H9 (cell line): ENCODE measurements at regions not wholly inside any gene's neighbourhood (a gene's known extent, or its start where the extent isn't known, plus 50 kb on each side); places are given as distances from the start of the nearest gene placed in this dataset.

Experiments used
- DNase-seq: peaks from one replicate; pipeline ENCODE4 v3.0.0-alpha.2; 2017
- H2AFZ ChIP-seq: one replicate; pipeline ENCODE4 v1.6.1; 2013; ENCODE audit warnings: mild to moderate bottlenecking, low read length, control low read depth, moderate library complexity
- H2AK5ac ChIP-seq: 2 replicates; pipeline ENCODE4 v1.6.1; 2013; ENCODE audit warnings: low read length, control low read depth, mixed read lengths; ENCODE audit not compliant: insufficient read length
- H2BK120ac ChIP-seq: one replicate; pipeline ENCODE4 v1.6.1; 2013; ENCODE audit warnings: low read depth, mild to moderate bottlenecking, low read length, control low read depth, inconsistent platforms; ENCODE audit not compliant: poor library complexity, severe bottlenecking
- H2BK12ac ChIP-seq: 2 replicates; pipeline ENCODE4 v1.6.1; 2013; ENCODE audit warnings: low read length, control low read depth, mixed read lengths, low read depth; ENCODE audit not compliant: insufficient read length
- H2BK15ac ChIP-seq: 2 replicates; pipeline ENCODE4 v1.6.1; 2013; ENCODE audit warnings: low read depth, low read length, control low read depth
- H2BK20ac ChIP-seq: one replicate; pipeline ENCODE4 v1.6.1; 2013; ENCODE audit warnings: low read depth, mild to moderate bottlenecking, low read length, control low read depth, inconsistent platforms; ENCODE audit not compliant: poor library complexity, severe bottlenecking
- H2BK5ac ChIP-seq: 2 replicates; pipeline ENCODE4 v1.6.1; 2013; ENCODE audit warnings: low read length, control low read depth, mixed read lengths; ENCODE audit not compliant: insufficient read length
- H3K14ac ChIP-seq: 2 replicates; pipeline ENCODE4 v1.6.1; 2013; ENCODE audit warnings: low read length, control low read depth; ENCODE audit not compliant: insufficient read depth
- H3K18ac ChIP-seq: 2 replicates; pipeline ENCODE4 v1.6.1; 2013; ENCODE audit warnings: low read depth, mild to moderate bottlenecking, mixed read lengths, low read length, control low read depth; ENCODE audit not compliant: insufficient read length
- H3K23ac ChIP-seq: 2 replicates; pipeline ENCODE4 v1.6.1; 2013; ENCODE audit warnings: low read length, control low read depth, mixed read lengths, low read depth; ENCODE audit not compliant: insufficient read length
- H3K23me2 ChIP-seq: 2 replicates; pipeline ENCODE4 v1.6.1; 2013; ENCODE audit warnings: low read depth, mild to moderate bottlenecking, mixed read lengths, low read length, control low read depth; ENCODE audit not compliant: insufficient read length, poor library complexity, severe bottlenecking
- H3K27ac ChIP-seq: 2 replicates; pipeline ENCODE4 v1.5.1; 2013; ENCODE audit warnings: low read length, control low read depth, mixed read lengths, low read depth; ENCODE audit not compliant: insufficient read length
- H3K27me3 ChIP-seq: 2 replicates; pipeline ENCODE4 v1.6.1; 2013; ENCODE audit warnings: low read length, control low read depth, inconsistent platforms; ENCODE audit not compliant: insufficient read depth
- H3K4ac ChIP-seq: 2 replicates; pipeline ENCODE4 v1.6.1; 2013; ENCODE audit warnings: low read depth, mild to moderate bottlenecking, control low read depth, inconsistent platforms, low read length, moderate library complexity
- H3K4me1 ChIP-seq: 2 replicates; pipeline ENCODE4 v1.6.1; 2013; ENCODE audit warnings: low read length, control low read depth, inconsistent platforms; ENCODE audit not compliant: insufficient read depth
- H3K4me2 ChIP-seq: 2 replicates; pipeline ENCODE4 v1.6.1; 2013; ENCODE audit warnings: low read length, control low read depth, mixed read lengths; ENCODE audit not compliant: insufficient read length, insufficient read depth
- H3K56ac ChIP-seq: 2 replicates; pipeline ENCODE4 v1.6.1; 2013; ENCODE audit warnings: low read depth, mild to moderate bottlenecking, mixed read lengths, low read length, control low read depth; ENCODE audit not compliant: insufficient read length
- H3K79me1 ChIP-seq: 2 replicates; pipeline ENCODE4 v1.6.1; 2013; ENCODE audit warnings: low read depth, mild to moderate bottlenecking, moderate library complexity, low read length, control low read depth, inconsistent platforms; ENCODE audit not compliant: insufficient read depth, poor library complexity, severe bottlenecking
- H3K79me2 ChIP-seq: 2 replicates; pipeline ENCODE4 v1.6.1; 2013; ENCODE audit warnings: low read length, control low read depth, inconsistent platforms; ENCODE audit not compliant: insufficient read depth
- H3K9ac ChIP-seq: 2 replicates; pipeline ENCODE4 v1.6.1; 2013; ENCODE audit warnings: low read length, control low read depth, mixed read lengths; ENCODE audit not compliant: insufficient read length; ENCODE audit errors: extremely low read depth
- H3K9me3 ChIP-seq: one replicate; pipeline ENCODE4 v1.6.1; 2013; ENCODE audit warnings: low read depth, low read length, inconsistent platforms; ENCODE audit not compliant: control insufficient read depth
- H3T11ph ChIP-seq: one replicate; pipeline ENCODE4 v1.6.1; 2013; ENCODE audit warnings: mild to moderate bottlenecking, low read length, control low read depth, inconsistent platforms
- H4K20me1 ChIP-seq: one replicate; pipeline ENCODE4 v1.6.1; 2013; ENCODE audit not compliant: control insufficient read depth, insufficient read length, insufficient read depth
- H4K5ac ChIP-seq: 2 replicates; pipeline ENCODE4 v1.6.1; 2013; ENCODE audit warnings: low read depth, mild to moderate bottlenecking, mixed read lengths, low read length, control low read depth; ENCODE audit not compliant: insufficient read length
- H4K8ac ChIP-seq: replicated peaks from 2 replicates; pipeline ENCODE4 v1.6.1; 2013; ENCODE audit warnings: low read length, control low read depth, mixed read lengths, low read depth; ENCODE audit not compliant: insufficient read length
- H4K91ac ChIP-seq: 2 replicates; pipeline ENCODE4 v1.6.1; 2013; ENCODE audit warnings: low read depth, mild to moderate bottlenecking, moderate library complexity, mixed read lengths, low read length, control low read depth; ENCODE audit not compliant: insufficient read length
- H3K27ac Mint-ChIP-seq, 3 experiments: 2 replicates in 2 of 3; 3 replicates in 1 of 3; pipeline ENCODE4 v1.8.0; 2020 to 2021; ENCODE audit warnings: mixed read lengths in 3 of 3, mild to moderate bottlenecking in 1 of 3, moderate library complexity in 1 of 3
- H3K27me3 Mint-ChIP-seq: 2 replicates; pipeline ENCODE4 v1.8.0; 2021; ENCODE audit warnings: low read depth, mild to moderate bottlenecking, moderate library complexity, mixed read lengths
- H3K36me3 Mint-ChIP-seq, 3 experiments: 2 replicates in 2 of 3; 3 replicates in 1 of 3; pipeline ENCODE4 v1.8.0; 2020 to 2021; ENCODE audit warnings: low read depth in 3 of 3, mixed read lengths in 3 of 3; ENCODE audit not compliant: insufficient read depth in 1 of 3
- H3K4me1 Mint-ChIP-seq, 2 experiments: 2 replicates each; pipeline ENCODE4 v1.8.0; 2020; ENCODE audit warnings: mixed read lengths in 2 of 2
- H3K4me3 Mint-ChIP-seq, 2 experiments: 2 replicates in 1 of 2; 3 replicates in 1 of 2; pipeline ENCODE4 v1.8.0; 2020 to 2021; ENCODE audit warnings: mild to moderate bottlenecking in 2 of 2, mixed read lengths in 2 of 2, moderate library complexity in 1 of 2
- H3K9me3 Mint-ChIP-seq, 2 experiments: 2 replicates in 1 of 2; 3 replicates in 1 of 2; pipeline ENCODE4 v1.8.0; 2020; ENCODE audit warnings: mild to moderate bottlenecking in 2 of 2, mixed read lengths in 2 of 2, moderate library complexity in 1 of 2
- WGBS: extraction: QIAGEN DNeasy Blood & Tissue Kit; methylation state at CpG from one replicate; pipeline ENCODE4 v1.1.7; 2013; ENCODE audit warnings: missing lambda C conversion rate, low lambda C conversion rate, mixed read lengths; ENCODE audit not compliant: insufficient read length; ENCODE audit errors: extremely low coverage; 5-methylcytosine and 5-hydroxymethylcytosine counted together
- TF ChIP-seq, protein P1 (sequence below): fragments of 200-600 bp; sonication (generic); conservative IDR thresholded peaks from 3 replicates; pipeline ENCODE4 v1.8.0; 2021; ENCODE audit warnings: antibody characterized with exemption, mild to moderate bottlenecking

GRCh38 chr21:25402134-25402961 is 204.9 kb downstream of the MRPL39 start:
- H2BK15ac ChIP-seq = no peak overlapping the region
- no peak overlapping the region for H2BK12ac ChIP-seq
- no peak overlapping the region for H3K18ac ChIP-seq
- H4K8ac ChIP-seq = no peak overlapping the region
- no peak overlapping the region for H3K14ac ChIP-seq
- no peaks in the 10 kb centered on the region for H3K79me1 ChIP-seq
- no peak overlapping the region for H2AFZ ChIP-seq
- no peak overlapping the region for H3K27ac ChIP-seq
- no peaks in the 10 kb centered on the region for H3K79me2 ChIP-seq
- H3K4me2 ChIP-seq = no peak overlapping the region
- Mint-ChIP-seq H3K9me3 (peaks cover 0 to 12% of the 10 kb centered on the region in 2 experiments; a peak in 3 of 5 replicates), H3K36me3 (peaks cover 0 to 5% (median 0%) of the 10 kb centered on the region in 3 experiments; a peak in 2 of 7 replicates), H3K4me3 (no peak overlapping the region), H3K4me1 (no peaks in the 10 kb centered on the region), H3K27ac (no peak overlapping the region), H3K27me3 (no peaks in the 10 kb centered on the region; the same call in 1 of the 2 replicates)
- no peaks in the 10 kb centered on the region for H3K9me3 ChIP-seq
- no peaks in the 10 kb centered on the region for H4K20me1 ChIP-seq
- H3K23ac ChIP-seq = no peak overlapping the region
- no peak overlapping the region for H2BK120ac ChIP-seq
- H3T11ph ChIP-seq = no peak overlapping the region
- H3K9ac ChIP-seq = no peak overlapping the region
- H2BK5ac ChIP-seq = no peak overlapping the region
- H3K4ac ChIP-seq = no peak overlapping the region
- H3K56ac ChIP-seq = no peak overlapping the region
- H4K91ac ChIP-seq = no peak overlapping the region
- TF ChIP-seq, protein P1, sequence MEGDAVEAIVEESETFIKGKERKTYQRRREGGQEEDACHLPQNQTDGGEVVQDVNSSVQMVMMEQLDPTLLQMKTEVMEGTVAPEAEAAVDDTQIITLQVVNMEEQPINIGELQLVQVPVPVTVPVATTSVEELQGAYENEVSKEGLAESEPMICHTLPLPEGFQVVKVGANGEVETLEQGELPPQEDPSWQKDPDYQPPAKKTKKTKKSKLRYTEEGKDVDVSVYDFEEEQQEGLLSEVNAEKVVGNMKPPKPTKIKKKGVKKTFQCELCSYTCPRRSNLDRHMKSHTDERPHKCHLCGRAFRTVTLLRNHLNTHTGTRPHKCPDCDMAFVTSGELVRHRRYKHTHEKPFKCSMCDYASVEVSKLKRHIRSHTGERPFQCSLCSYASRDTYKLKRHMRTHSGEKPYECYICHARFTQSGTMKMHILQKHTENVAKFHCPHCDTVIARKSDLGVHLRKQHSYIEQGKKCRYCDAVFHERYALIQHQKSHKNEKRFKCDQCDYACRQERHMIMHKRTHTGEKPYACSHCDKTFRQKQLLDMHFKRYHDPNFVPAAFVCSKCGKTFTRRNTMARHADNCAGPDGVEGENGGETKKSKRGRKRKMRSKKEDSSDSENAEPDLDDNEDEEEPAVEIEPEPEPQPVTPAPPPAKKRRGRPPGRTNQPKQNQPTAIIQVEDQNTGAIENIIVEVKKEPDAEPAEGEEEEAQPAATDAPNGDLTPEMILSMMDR = no peak
- no peak for DNase-seq
- H2BK20ac ChIP-seq = no peak overlapping the region
- H3K23me2 ChIP-seq = no peaks in the 10 kb centered on the region
- no peaks in the 10 kb centered on the region for H3K4me1 ChIP-seq
- H4K5ac ChIP-seq = no peak overlapping the region
- WGBS = no CpG with 5 or more reads among the region's 7 CpGs
- H3K27me3 ChIP-seq = no peaks in the 10 kb centered on the region
- no peak overlapping the region for H2AK5ac ChIP-seq
